Fibroblast of pulmonary artery (primary cell): ENCODE measurements at regions not wholly inside any gene's neighbourhood (a gene's known extent, or its start where the extent isn't known, plus 50 kb on each side); places are given as distances from the start of the nearest gene placed in this dataset.
A peak's percentile ranks its signal among the peaks of the same experiment; 100 is the strongest.

Experiments
- DNase-seq: peaks from one replicate; pipeline ENCODE4 v3.0.0-alpha.2; 2010; ENCODE audit warnings: low read depth
- H3K4me3 ChIP-seq: replicated peaks from 2 replicates; pipeline ENCODE4 v1.5.1; 2011; ENCODE audit warnings: low read depth, mild to moderate bottlenecking, control low read depth, low read length, moderate library complexity
- CTCF ChIP-seq: IDR thresholded peaks from 2 replicates; pipeline ENCODE4 v1.5.1; 2011; ENCODE audit warnings: mild to moderate bottlenecking, control low read depth, low read length, inconsistent platforms; ENCODE audit errors: missing control alignments

- peak; percentile 84 for TF ChIP-seq CTCF
- peak; percentile 80 for DNase-seq
- no peak overlapping the region for H3K4me3 ChIP-seq
Observed at GRCh38 chr11:33970984-33971466, 79.1 kb upstream of the LMO2 start.

GRCh38 chr11:33967451-33967850 is 75.6 kb upstream of the LMO2 start:
- H3K4me3 ChIP-seq, result no peak overlapping the region
- DNase-seq, result no peak
- no peak for TF ChIP-seq CTCF

GRCh38 chr11:33965032-33965431 is 73.2 kb upstream of the LMO2 start:
- no peak for DNase-seq
- no peak for TF ChIP-seq CTCF
- no peak overlapping the region for H3K4me3 ChIP-seq

- H3K4me3 ChIP-seq, result no peak overlapping the region
- DNase-seq, result peak; percentile 31
- no peak for TF ChIP-seq CTCF
Observed at GRCh38 chr11:33959855-33960400, 68.1 kb upstream of the LMO2 start.

GRCh38 chr11:33957304-33957917 is 65.5 kb upstream of the LMO2 start:
- H3K4me3 ChIP-seq, result no peak overlapping the region
- no peak for DNase-seq
- no peak for TF ChIP-seq CTCF

GRCh38 chr11:33956611-33957010 is 64.7 kb upstream of the LMO2 start:
- no peak for TF ChIP-seq CTCF
- no peak for DNase-seq
- no peak overlapping the region for H3K4me3 ChIP-seq

- DNase-seq, result no peak
- TF ChIP-seq CTCF, result no peak
- H3K4me3 ChIP-seq, result no peak overlapping the region
Observed at GRCh38 chr11:33953289-33953688, 61.4 kb upstream of the LMO2 start.
